ENCODE measurements at regions not wholly inside any gene's neighbourhood (a gene's known extent, or its start where the extent isn't known, plus 50 kb on each side); places are given as distances from the start of the nearest gene placed in this dataset.

DNA sequence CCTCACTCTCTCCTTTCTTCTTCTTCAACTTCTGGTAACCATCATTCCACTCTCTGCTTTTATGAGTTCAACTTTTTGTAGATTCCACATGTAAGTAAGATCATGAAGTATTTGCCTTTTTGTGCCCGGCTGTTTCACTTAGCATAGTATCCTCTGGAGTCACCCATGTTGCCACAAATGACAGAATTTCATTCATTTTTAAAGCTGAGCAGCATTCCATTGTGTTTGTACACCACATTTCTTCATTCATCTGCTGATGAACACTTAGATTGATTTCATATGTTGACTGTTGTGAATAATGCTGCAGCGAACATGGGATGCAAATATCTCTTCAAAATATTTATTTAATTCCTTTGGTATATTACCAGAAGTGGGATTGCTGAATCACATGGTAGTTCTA, 133.6 kb upstream of the ERBB4 start:
- CTCF ChIA-PET, result no interaction called here
- Histone ChIP-seq H3K9me3 (replicated peaks; ENCODE audit: control insufficient read depth, insufficient read depth, low read length) (no peaks in the 10 kb centered on the region; the same call in 2 of the 3 replicates), H3K36me3 (ENCODE audit: control insufficient read depth in 2 of 2, insufficient read depth in 2 of 2, low read length in 1 of 2) (no peaks in the 10 kb centered on the region), H3K4me2 (ENCODE audit: control insufficient read depth, insufficient read depth) (no peak overlapping the region), H3K27me3 (replicated peaks in 1 of 2; ENCODE audit: control insufficient read depth in 2 of 2, insufficient read depth in 2 of 2, low read length in 1 of 2) (no peaks in the 10 kb centered on the region), H3K4me3 (no peak overlapping the region), H3K9ac (ENCODE audit: control insufficient read depth, insufficient read depth, low read length) (no peak overlapping the region), H2AFZ (ENCODE audit: control insufficient read depth, low read depth, low read length) (no peak overlapping the region), H3K79me2 (ENCODE audit: control insufficient read depth, insufficient read depth, low read length) (no peaks in the 10 kb centered on the region), H4K20me1 (ENCODE audit: control insufficient read depth, insufficient read depth) (no peaks in the 10 kb centered on the region), H3K4me1 (ENCODE audit: control insufficient read depth, insufficient read depth, low read length) (no peaks in the 10 kb centered on the region), H3K27ac (ENCODE audit: control insufficient read depth, insufficient read depth) (no peak overlapping the region)
- BruUV-seq (replicated peaks), result no TSS peak
- POLR2A ChIA-PET, result no interaction called here
- in situ Hi-C loops (cut with MboI) (no loop called here), intact Hi-C loops (cut with micrococcal nuclease; ENCODE audit: unreplicated experiment) (no loop called here)
- RAD21 ChIA-PET (ENCODE audit: unreplicated experiment), result no interaction called here
- SMC1A ChIA-PET (ENCODE audit: uncharacterized antibody, unreplicated experiment), result no interaction called here
- 73% methylated on average over 2 of the region's 2 CpGs for WGBS (ENCODE audit: insufficient coverage, insufficient replicate concordance, low lambda C conversion rate, missing lambda C conversion rate)
- FAIRE-seq, result no peak
- no peak for ATAC-seq
- no peak for DNase-seq (ENCODE audit: low read depth, low spot score)
- TF ChIP-seq KDM1A (IDR thresholded peaks at IDR 0.05; ENCODE audit: borderline replicate concordance) (no peak), SUZ12 (IDR thresholded peaks at IDR 0.05; ENCODE audit: unreplicated experiment) (no peak), NFYB (IDR thresholded peaks at IDR 0.05; ENCODE audit: insufficient read depth, low read depth, low read length) (no peak), RAD51 (IDR thresholded peaks at IDR 0.05) (no peak), POLR2A (IDR thresholded peaks at IDR 0.05; ENCODE audit: low read depth, low read length) (no peak), TCF7 (IDR thresholded peaks at IDR 0.05; ENCODE audit: borderline replicate concordance) (no peak), RUNX3 (IDR thresholded peaks at IDR 0.05; ENCODE audit: low read length) (no peak), POLR2AphosphoS5 (IDR thresholded peaks at IDR 0.05; ENCODE audit: low read length) (no peak), NR2F1 (conservative IDR thresholded peaks at IDR 0.05) (no peak), ZNF274 (IDR thresholded peaks at IDR 0.05; ENCODE audit: insufficient read depth, insufficient read length) (no peak), TCF12 (IDR thresholded peaks at IDR 0.05; ENCODE audit: low read depth, low read length) (no peak), SMAD5 (IDR thresholded peaks at IDR 0.05; ENCODE audit: low read depth) (no peak), IKZF1 (conservative IDR thresholded peaks at IDR 0.05) (no peak)
- TF ChIP-seq, protein P1, sequence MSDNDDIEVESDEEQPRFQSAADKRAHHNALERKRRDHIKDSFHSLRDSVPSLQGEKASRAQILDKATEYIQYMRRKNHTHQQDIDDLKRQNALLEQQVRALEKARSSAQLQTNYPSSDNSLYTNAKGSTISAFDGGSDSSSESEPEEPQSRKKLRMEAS (IDR thresholded peaks at IDR 0.05; ENCODE audit: low read depth, low read length), result no peak
- TF ChIP-seq, protein P2, sequence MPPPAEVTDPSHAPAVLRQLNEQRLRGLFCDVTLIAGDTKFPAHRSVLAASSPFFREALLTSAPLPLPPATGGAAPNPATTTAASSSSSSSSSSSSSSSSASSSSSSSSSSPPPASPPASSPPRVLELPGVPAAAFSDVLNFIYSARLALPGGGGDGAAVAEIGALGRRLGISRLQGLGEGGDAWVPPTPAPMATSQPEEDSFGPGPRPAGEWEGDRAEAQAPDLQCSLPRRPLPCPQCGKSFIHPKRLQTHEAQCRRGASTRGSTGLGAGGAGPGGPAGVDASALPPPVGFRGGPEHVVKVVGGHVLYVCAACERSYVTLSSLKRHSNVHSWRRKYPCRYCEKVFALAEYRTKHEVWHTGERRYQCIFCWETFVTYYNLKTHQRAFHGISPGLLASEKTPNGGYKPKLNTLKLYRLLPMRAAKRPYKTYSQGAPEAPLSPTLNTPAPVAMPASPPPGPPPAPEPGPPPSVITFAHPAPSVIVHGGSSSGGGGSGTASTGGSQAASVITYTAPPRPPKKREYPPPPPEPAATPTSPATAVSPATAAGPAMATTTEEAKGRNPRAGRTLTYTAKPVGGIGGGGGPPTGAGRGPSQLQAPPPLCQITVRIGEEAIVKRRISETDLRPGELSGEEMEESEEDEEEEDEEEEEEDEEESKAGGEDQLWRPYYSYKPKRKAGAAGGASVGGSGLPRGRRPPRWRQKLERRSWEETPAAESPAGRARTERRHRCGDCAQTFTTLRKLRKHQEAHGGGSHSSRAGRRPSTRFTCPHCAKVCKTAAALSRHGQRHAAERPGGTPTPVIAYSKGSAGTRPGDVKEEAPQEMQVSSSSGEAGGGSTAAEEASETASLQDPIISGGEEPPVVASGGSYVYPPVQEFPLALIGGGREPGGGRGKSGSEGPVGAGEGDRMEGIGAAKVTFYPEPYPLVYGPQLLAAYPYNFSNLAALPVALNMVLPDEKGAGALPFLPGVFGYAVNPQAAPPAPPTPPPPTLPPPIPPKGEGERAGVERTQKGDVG (CRISPR knock-in tag; IDR thresholded peaks at IDR 0.05), result no peak
- TF ChIP-seq, protein P3, sequence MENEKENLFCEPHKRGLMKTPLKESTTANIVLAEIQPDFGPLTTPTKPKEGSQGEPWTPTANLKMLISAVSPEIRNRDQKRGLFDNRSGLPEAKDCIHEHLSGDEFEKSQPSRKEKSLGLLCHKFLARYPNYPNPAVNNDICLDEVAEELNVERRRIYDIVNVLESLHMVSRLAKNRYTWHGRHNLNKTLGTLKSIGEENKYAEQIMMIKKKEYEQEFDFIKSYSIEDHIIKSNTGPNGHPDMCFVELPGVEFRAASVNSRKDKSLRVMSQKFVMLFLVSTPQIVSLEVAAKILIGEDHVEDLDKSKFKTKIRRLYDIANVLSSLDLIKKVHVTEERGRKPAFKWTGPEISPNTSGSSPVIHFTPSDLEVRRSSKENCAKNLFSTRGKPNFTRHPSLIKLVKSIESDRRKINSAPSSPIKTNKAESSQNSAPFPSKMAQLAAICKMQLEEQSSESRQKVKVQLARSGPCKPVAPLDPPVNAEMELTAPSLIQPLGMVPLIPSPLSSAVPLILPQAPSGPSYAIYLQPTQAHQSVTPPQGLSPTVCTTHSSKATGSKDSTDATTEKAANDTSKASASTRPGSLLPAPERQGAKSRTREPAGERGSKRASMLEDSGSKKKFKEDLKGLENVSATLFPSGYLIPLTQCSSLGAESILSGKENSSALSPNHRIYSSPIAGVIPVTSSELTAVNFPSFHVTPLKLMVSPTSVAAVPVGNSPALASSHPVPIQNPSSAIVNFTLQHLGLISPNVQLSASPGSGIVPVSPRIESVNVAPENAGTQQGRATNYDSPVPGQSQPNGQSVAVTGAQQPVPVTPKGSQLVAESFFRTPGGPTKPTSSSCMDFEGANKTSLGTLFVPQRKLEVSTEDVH (IDR thresholded peaks at IDR 0.05; ENCODE audit: low read depth, partially characterized antibody), result no peak
- TF ChIP-seq, protein P4, sequence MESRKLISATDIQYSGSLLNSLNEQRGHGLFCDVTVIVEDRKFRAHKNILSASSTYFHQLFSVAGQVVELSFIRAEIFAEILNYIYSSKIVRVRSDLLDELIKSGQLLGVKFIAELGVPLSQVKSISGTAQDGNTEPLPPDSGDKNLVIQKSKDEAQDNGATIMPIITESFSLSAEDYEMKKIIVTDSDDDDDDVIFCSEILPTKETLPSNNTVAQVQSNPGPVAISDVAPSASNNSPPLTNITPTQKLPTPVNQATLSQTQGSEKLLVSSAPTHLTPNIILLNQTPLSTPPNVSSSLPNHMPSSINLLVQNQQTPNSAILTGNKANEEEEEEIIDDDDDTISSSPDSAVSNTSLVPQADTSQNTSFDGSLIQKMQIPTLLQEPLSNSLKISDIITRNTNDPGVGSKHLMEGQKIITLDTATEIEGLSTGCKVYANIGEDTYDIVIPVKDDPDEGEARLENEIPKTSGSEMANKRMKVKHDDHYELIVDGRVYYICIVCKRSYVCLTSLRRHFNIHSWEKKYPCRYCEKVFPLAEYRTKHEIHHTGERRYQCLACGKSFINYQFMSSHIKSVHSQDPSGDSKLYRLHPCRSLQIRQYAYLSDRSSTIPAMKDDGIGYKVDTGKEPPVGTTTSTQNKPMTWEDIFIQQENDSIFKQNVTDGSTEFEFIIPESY (IDR thresholded peaks at IDR 0.05), result no peak
- TF ChIP-seq, protein P5, sequence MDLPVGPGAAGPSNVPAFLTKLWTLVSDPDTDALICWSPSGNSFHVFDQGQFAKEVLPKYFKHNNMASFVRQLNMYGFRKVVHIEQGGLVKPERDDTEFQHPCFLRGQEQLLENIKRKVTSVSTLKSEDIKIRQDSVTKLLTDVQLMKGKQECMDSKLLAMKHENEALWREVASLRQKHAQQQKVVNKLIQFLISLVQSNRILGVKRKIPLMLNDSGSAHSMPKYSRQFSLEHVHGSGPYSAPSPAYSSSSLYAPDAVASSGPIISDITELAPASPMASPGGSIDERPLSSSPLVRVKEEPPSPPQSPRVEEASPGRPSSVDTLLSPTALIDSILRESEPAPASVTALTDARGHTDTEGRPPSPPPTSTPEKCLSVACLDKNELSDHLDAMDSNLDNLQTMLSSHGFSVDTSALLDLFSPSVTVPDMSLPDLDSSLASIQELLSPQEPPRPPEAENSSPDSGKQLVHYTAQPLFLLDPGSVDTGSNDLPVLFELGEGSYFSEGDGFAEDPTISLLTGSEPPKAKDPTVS (IDR thresholded peaks at IDR 0.05; ENCODE audit: low read depth, low read length), result no peak

Measured in GM12878 (cell line).